ENCODE measurements at regions not wholly inside any gene's neighbourhood (a gene's known extent, or its start where the extent isn't known, plus 50 kb on each side); places are given as distances from the start of the nearest gene placed in this dataset. TPM values are rescaled to one million over a fixed set of nuclear protein-coding genes. Genes with fewer than 3 reads are reported as not detected.

GRCh38 chr10:123611243-123611642 is 54.9 kb upstream of the GPR26 start:
- H3K27ac ChIP-seq = no peak overlapping the region
- no peak for DNase-seq (ENCODE audit: extremely low spot score in 2 of 2)
- H3K27me3 ChIP-seq = no peaks in the 10 kb centered on the region
- no peaks in the 10 kb centered on the region for H3K36me3 ChIP-seq
- intact Hi-C loops (cut with DNase I) = no loop called here
- H3K4me3 ChIP-seq = no peak overlapping the region
- H3K4me1 ChIP-seq = no peaks in the 10 kb centered on the region
- H3K9me3 ChIP-seq = no peaks in the 10 kb centered on the region
- TF ChIP-seq POLR2A (IDR thresholded peaks at IDR 0.05) (no peak), CTCF (IDR thresholded peaks at IDR 0.05) (no peak), POLR2AphosphoS5 (IDR thresholded peaks at IDR 0.05; ENCODE audit: insufficient read depth in 1 of 2, low read depth in 1 of 2) (no peak)

GRCh38 chr10:123611876-123612275 is 54.3 kb upstream of the GPR26 start:
- intact Hi-C loops (cut with DNase I) = no loop called here
- Histone ChIP-seq H3K36me3 (no peaks in the 10 kb centered on the region), H3K27me3 (no peaks in the 10 kb centered on the region), H3K9me3 (no peaks in the 10 kb centered on the region), H3K27ac (no peak overlapping the region), H3K4me3 (no peak overlapping the region), H3K4me1 (no peaks in the 10 kb centered on the region)
- no peak for TF ChIP-seq POLR2AphosphoS5 (IDR thresholded peaks at IDR 0.05; ENCODE audit: insufficient read depth in 1 of 2, low read depth in 1 of 2)
- TF ChIP-seq CTCF (IDR thresholded peaks at IDR 0.05) = no peak
- TF ChIP-seq POLR2A (IDR thresholded peaks at IDR 0.05) = no peak
- no peak for DNase-seq (ENCODE audit: extremely low spot score in 2 of 2)

GRCh38 chr10:123613346-123613850 is 52.8 kb upstream of the GPR26 start:
- intact Hi-C loops (cut with DNase I) = no loop called here

GRCh38 chr10:123614888-123615287 is 51.3 kb upstream of the GPR26 start:
- H3K4me1 ChIP-seq = no peaks in the 10 kb centered on the region
- no peaks in the 10 kb centered on the region for H3K36me3 ChIP-seq
- intact Hi-C loops (cut with DNase I) = loop anchor here (5.0 kb wide), 1 partner anchor 1482 kb away; no protein-coding TSS in a partner anchor
- H3K27ac ChIP-seq = no peak overlapping the region
- no peak for DNase-seq (ENCODE audit: extremely low spot score in 2 of 2)
- TF ChIP-seq CTCF (IDR thresholded peaks at IDR 0.05) (no peak), POLR2AphosphoS5 (IDR thresholded peaks at IDR 0.05; ENCODE audit: insufficient read depth in 1 of 2, low read depth in 1 of 2) (no peak), POLR2A (IDR thresholded peaks at IDR 0.05) (no peak)
- H3K9me3 ChIP-seq = no peaks in the 10 kb centered on the region
- H3K27me3 ChIP-seq = no peaks in the 10 kb centered on the region
- H3K4me3 ChIP-seq = no peak overlapping the region

More at GRCh38 chr10:123613346-123613850, 52.8 kb upstream of the GPR26 start:
- Histone ChIP-seq H3K27me3 (no peaks in the 10 kb centered on the region), H3K27ac (no peak overlapping the region), H3K36me3 (no peaks in the 10 kb centered on the region), H3K9me3 (no peaks in the 10 kb centered on the region), H3K4me1 (no peaks in the 10 kb centered on the region), H3K4me3 (no peak overlapping the region)
- TF ChIP-seq POLR2A (IDR thresholded peaks at IDR 0.05) (no peak), POLR2AphosphoS5 (IDR thresholded peaks at IDR 0.05; ENCODE audit: insufficient read depth in 1 of 2, low read depth in 1 of 2) (no peak), CTCF (IDR thresholded peaks at IDR 0.05) (no peak)
- DNase-seq (ENCODE audit: extremely low spot score in 2 of 2) = no peak

Small RNA genes lying in the stretch of these regions (small RNA-seq; reads per million reads assigned to genes)
- gene AL160290.3 = not detected

Measured in vagina (tissue), 2 donors.